ENCODE measurements at regions not wholly inside any gene's neighbourhood (a gene's known extent, or its start where the extent isn't known, plus 50 kb on each side); places are given as distances from the start of the nearest gene placed in this dataset.

GRCh38 chr13:76709851-76710250 lies 176.4 kb downstream of the KCTD12 start:
- no peak overlapping the region for H3K27ac ChIP-seq (ENCODE audit: low read depth, low read length)
- no peaks in the 10 kb centered on the region for H3K9me3 Mint-ChIP-seq
- H3K27ac Mint-ChIP-seq: no peak overlapping the region
- POLR2A ChIA-PET (ENCODE audit: partially characterized antibody): no interaction called here
- H3K27me3 ChIP-seq (ENCODE audit: insufficient read depth, low read length): no peaks in the 10 kb centered on the region
- H3K4me1 Mint-ChIP-seq: no peaks in the 10 kb centered on the region
- no peak for DNase-seq
- no peaks in the 10 kb centered on the region for H3K36me3 ChIP-seq (ENCODE audit: insufficient read depth, low read length)
- no peak overlapping the region for H3K4me3 Mint-ChIP-seq
- intact Hi-C loops (cut with micrococcal nuclease): no loop called here
- H3K27me3 Mint-ChIP-seq: peaks cover 0 to 2% of the 10 kb centered on the region in 2 donors
- H3K4me1 ChIP-seq (ENCODE audit: insufficient read depth, low read length): no peaks in the 10 kb centered on the region
- H3K9me3 ChIP-seq (ENCODE audit: control insufficient read depth in 1 of 2, low read length in 2 of 2): no peaks in the 10 kb centered on the region
- CTCF ChIA-PET (ENCODE audit: partially characterized antibody): no interaction called here
- H3K36me3 Mint-ChIP-seq: no peaks in the 10 kb centered on the region
- no peak overlapping the region for H3K4me3 ChIP-seq (ENCODE audit: low read length in 2 of 2)

- no peaks in the 10 kb centered on the region for H3K9me3 Mint-ChIP-seq
- intact Hi-C loops (cut with micrococcal nuclease): no loop called here
- no peaks in the 10 kb centered on the region for H3K36me3 Mint-ChIP-seq
- H3K27me3 Mint-ChIP-seq: peaks cover 0 to 2% of the 10 kb centered on the region in 2 donors
- CTCF ChIA-PET (ENCODE audit: partially characterized antibody): no interaction called here
- Histone ChIP-seq H3K9me3 (ENCODE audit: control insufficient read depth in 1 of 2, low read length in 2 of 2) (no peaks in the 10 kb centered on the region), H3K4me1 (ENCODE audit: insufficient read depth, low read length) (no peaks in the 10 kb centered on the region), H3K27me3 (ENCODE audit: insufficient read depth, low read length) (no peaks in the 10 kb centered on the region), H3K36me3 (ENCODE audit: insufficient read depth, low read length) (no peaks in the 10 kb centered on the region), H3K4me3 (ENCODE audit: low read length in 2 of 2) (no peak overlapping the region), H3K27ac (ENCODE audit: low read depth, low read length) (no peak overlapping the region)
- no peak overlapping the region for H3K27ac Mint-ChIP-seq
- no peak for DNase-seq
- H3K4me3 Mint-ChIP-seq: no peak overlapping the region
- no peaks in the 10 kb centered on the region for H3K4me1 Mint-ChIP-seq
- POLR2A ChIA-PET (ENCODE audit: partially characterized antibody): no interaction called here
These were observed 178.0 kb downstream of the KCTD12 start for GRCh38 chr13:76708138-76708688.

- CTCF ChIA-PET (ENCODE audit: partially characterized antibody): no interaction called here
- no peaks in the 10 kb centered on the region for H3K9me3 Mint-ChIP-seq
- no peak overlapping the region for H3K4me3 Mint-ChIP-seq
- no peaks in the 10 kb centered on the region for H3K9me3 ChIP-seq (ENCODE audit: control insufficient read depth in 1 of 2, low read length in 2 of 2)
- no peaks in the 10 kb centered on the region for H3K4me1 Mint-ChIP-seq
- H3K4me3 ChIP-seq (ENCODE audit: low read length in 2 of 2): no peak overlapping the region
- H3K27ac ChIP-seq (ENCODE audit: low read depth, low read length): no peak overlapping the region
- H3K27me3 ChIP-seq (ENCODE audit: insufficient read depth, low read length): no peaks in the 10 kb centered on the region
- peaks cover 0 to 2% of the 10 kb centered on the region in 2 donors for H3K27me3 Mint-ChIP-seq
- intact Hi-C loops (cut with micrococcal nuclease): no loop called here
- POLR2A ChIA-PET (ENCODE audit: partially characterized antibody): no interaction called here
- H3K4me1 ChIP-seq (ENCODE audit: insufficient read depth, low read length): no peaks in the 10 kb centered on the region
- no peaks in the 10 kb centered on the region for H3K36me3 Mint-ChIP-seq
- no peaks in the 10 kb centered on the region for H3K36me3 ChIP-seq (ENCODE audit: insufficient read depth, low read length)
- no peak overlapping the region for H3K27ac Mint-ChIP-seq
- DNase-seq: no peak
These were observed 178.8 kb downstream of the KCTD12 start for GRCh38 chr13:76707360-76707759.

- no peaks in the 10 kb centered on the region for H3K27me3 ChIP-seq (ENCODE audit: insufficient read depth, low read length)
- DNase-seq: no peak
- H3K4me3 ChIP-seq (ENCODE audit: low read length in 2 of 2): no peak overlapping the region
- H3K27ac ChIP-seq (ENCODE audit: low read depth, low read length): no peak overlapping the region
- H3K36me3 ChIP-seq (ENCODE audit: insufficient read depth, low read length): no peaks in the 10 kb centered on the region
- H3K4me3 Mint-ChIP-seq: no peak overlapping the region
- H3K9me3 Mint-ChIP-seq: no peaks in the 10 kb centered on the region
- no peaks in the 10 kb centered on the region for H3K4me1 ChIP-seq (ENCODE audit: insufficient read depth, low read length)
- peaks cover 9 to 11% of the 10 kb centered on the region in 2 donors for H3K27me3 Mint-ChIP-seq
- no peaks in the 10 kb centered on the region for H3K4me1 Mint-ChIP-seq
- CTCF ChIA-PET (ENCODE audit: partially characterized antibody): no interaction called here
- H3K36me3 Mint-ChIP-seq: no peaks in the 10 kb centered on the region
- intact Hi-C loops (cut with micrococcal nuclease): no loop called here
- no peak overlapping the region for H3K27ac Mint-ChIP-seq
- POLR2A ChIA-PET (ENCODE audit: partially characterized antibody): no interaction called here
- no peaks in the 10 kb centered on the region for H3K9me3 ChIP-seq (ENCODE audit: control insufficient read depth in 1 of 2, low read length in 2 of 2)
These were observed 182.4 kb downstream of the KCTD12 start for GRCh38 chr13:76703621-76704288.

- Histone ChIP-seq H3K27me3 (ENCODE audit: insufficient read depth, low read length) (no peaks in the 10 kb centered on the region), H3K27ac (ENCODE audit: low read depth, low read length) (no peak overlapping the region), H3K36me3 (ENCODE audit: insufficient read depth, low read length) (no peaks in the 10 kb centered on the region), H3K4me1 (ENCODE audit: insufficient read depth, low read length) (no peaks in the 10 kb centered on the region), H3K9me3 (ENCODE audit: control insufficient read depth in 1 of 2, low read length in 2 of 2) (no peaks in the 10 kb centered on the region), H3K4me3 (ENCODE audit: low read length in 2 of 2) (no peak overlapping the region)
- CTCF ChIA-PET (ENCODE audit: partially characterized antibody): no interaction called here
- no peak overlapping the region for H3K27ac Mint-ChIP-seq
- H3K36me3 Mint-ChIP-seq: no peaks in the 10 kb centered on the region
- peaks cover 9 to 15% of the 10 kb centered on the region in 2 donors for H3K27me3 Mint-ChIP-seq
- H3K4me3 Mint-ChIP-seq: no peak overlapping the region
- DNase-seq: no peak
- H3K9me3 Mint-ChIP-seq: no peaks in the 10 kb centered on the region
- no peaks in the 10 kb centered on the region for H3K4me1 Mint-ChIP-seq
- POLR2A ChIA-PET (ENCODE audit: partially characterized antibody): no interaction called here
- intact Hi-C loops (cut with micrococcal nuclease): no loop called here
These were observed 183.0 kb downstream of the KCTD12 start for GRCh38 chr13:76703216-76703615.

GRCh38 chr13:76697288-76697687 lies 188.9 kb downstream of the KCTD12 start:
- no peaks in the 10 kb centered on the region for H3K4me1 ChIP-seq (ENCODE audit: insufficient read depth, low read length)
- no peak overlapping the region for H3K27ac Mint-ChIP-seq
- DNase-seq: no peak
- H3K36me3 ChIP-seq (ENCODE audit: insufficient read depth, low read length): no peaks in the 10 kb centered on the region
- no peak overlapping the region for H3K27ac ChIP-seq (ENCODE audit: low read depth, low read length)
- H3K9me3 Mint-ChIP-seq: no peaks in the 10 kb centered on the region
- no peak overlapping the region for H3K4me3 Mint-ChIP-seq
- peaks cover 15% of the 10 kb centered on the region in 2 donors for H3K27me3 Mint-ChIP-seq
- H3K27me3 ChIP-seq (ENCODE audit: insufficient read depth, low read length): no peaks in the 10 kb centered on the region
- H3K36me3 Mint-ChIP-seq: no peaks in the 10 kb centered on the region
- no peak overlapping the region for H3K4me3 ChIP-seq (ENCODE audit: low read length in 2 of 2)
- CTCF ChIA-PET (ENCODE audit: partially characterized antibody): no interaction called here
- no peaks in the 10 kb centered on the region for H3K4me1 Mint-ChIP-seq
- intact Hi-C loops (cut with micrococcal nuclease): no loop called here
- H3K9me3 ChIP-seq (ENCODE audit: control insufficient read depth in 1 of 2, low read length in 2 of 2): no peaks in the 10 kb centered on the region
- POLR2A ChIA-PET (ENCODE audit: partially characterized antibody): no interaction called here

- CTCF ChIA-PET (ENCODE audit: partially characterized antibody): no interaction called here
- no peaks in the 10 kb centered on the region for H3K9me3 ChIP-seq (ENCODE audit: control insufficient read depth in 1 of 2, low read length in 2 of 2)
- Mint-ChIP-seq H3K4me3 (no peak overlapping the region), H3K36me3 (no peaks in the 10 kb centered on the region), H3K27me3 (peaks cover 12 to 15% of the 10 kb centered on the region in 2 donors), H3K27ac (no peak overlapping the region), H3K9me3 (no peaks in the 10 kb centered on the region), H3K4me1 (no peaks in the 10 kb centered on the region)
- H3K36me3 ChIP-seq (ENCODE audit: insufficient read depth, low read length): no peaks in the 10 kb centered on the region
- POLR2A ChIA-PET (ENCODE audit: partially characterized antibody): no interaction called here
- intact Hi-C loops (cut with micrococcal nuclease): no loop called here
- H3K4me3 ChIP-seq (ENCODE audit: low read length in 2 of 2): no peak overlapping the region
- no peaks in the 10 kb centered on the region for H3K4me1 ChIP-seq (ENCODE audit: insufficient read depth, low read length)
- H3K27ac ChIP-seq (ENCODE audit: low read depth, low read length): no peak overlapping the region
- no peaks in the 10 kb centered on the region for H3K27me3 ChIP-seq (ENCODE audit: insufficient read depth, low read length)
- no peak for DNase-seq
These were observed 189.8 kb downstream of the KCTD12 start for GRCh38 chr13:76696370-76696769.

GRCh38 chr13:76693086-76693485 lies 193.1 kb downstream of the KCTD12 start:
- Histone ChIP-seq H3K27me3 (ENCODE audit: insufficient read depth, low read length) (no peaks in the 10 kb centered on the region), H3K4me1 (ENCODE audit: insufficient read depth, low read length) (no peaks in the 10 kb centered on the region), H3K36me3 (ENCODE audit: insufficient read depth, low read length) (no peaks in the 10 kb centered on the region), H3K27ac (ENCODE audit: low read depth, low read length) (no peak overlapping the region), H3K4me3 (ENCODE audit: low read length in 2 of 2) (no peak overlapping the region), H3K9me3 (ENCODE audit: control insufficient read depth in 1 of 2, low read length in 2 of 2) (no peaks in the 10 kb centered on the region)
- DNase-seq: no peak
- Mint-ChIP-seq H3K27me3 (peaks cover 0 to 6% of the 10 kb centered on the region in 2 donors), H3K4me1 (no peaks in the 10 kb centered on the region), H3K4me3 (no peak overlapping the region), H3K27ac (no peak overlapping the region), H3K9me3 (peaks cover 0 to 4% (median 0%) of the 10 kb centered on the region in 8 donors), H3K36me3 (no peaks in the 10 kb centered on the region)
- intact Hi-C loops (cut with micrococcal nuclease): no loop called here
- POLR2A ChIA-PET (ENCODE audit: partially characterized antibody): no interaction called here
- CTCF ChIA-PET (ENCODE audit: partially characterized antibody): no interaction called here
